NCI-H524 treated with DMSO at 0.1 percent for 48 hours (cell line): ENCODE measurements at regions not wholly inside any gene's neighbourhood (a gene's known extent, or its start where the extent isn't known, plus 50 kb on each side); places are given as distances from the start of the nearest gene placed in this dataset.
"Not testable (repeated sequence)": the region's sequence is repeated elsewhere in the genome, so short reads cannot be mapped to it uniquely, and the experiment has no call there.

Experiments used
- DNase-seq: peaks from one replicate; lab custom pipeline; 2025; lab: John Stamatoyannopoulos, UW

- DNase-seq = no peak
These were observed 1106.4 kb upstream of the INTU start for GRCh38 chr4:126526335-126526734.

- no peak for DNase-seq
These were observed 1102.8 kb upstream of the INTU start for GRCh38 chr4:126529997-126530396.

GRCh38 chr4:126530996-126531585, 1101.7 kb upstream of the INTU start:
- no peak for DNase-seq

- no peak for DNase-seq
These were observed 1100.2 kb upstream of the INTU start for GRCh38 chr4:126532527-126532926.

GRCh38 chr4:126533146-126533805, 1099.5 kb upstream of the INTU start:
- DNase-seq = no peak

GRCh38 chr4:126539771-126540170, 1093.0 kb upstream of the INTU start:
- no peak for DNase-seq

- no peak for DNase-seq
These were observed 1090.9 kb upstream of the INTU start for GRCh38 chr4:126541820-126542219.

GRCh38 chr4:126544276-126544675, 1088.5 kb upstream of the INTU start:
- no peak for DNase-seq

GRCh38 chr4:126546197-126546596, 1086.6 kb upstream of the INTU start:
- DNase-seq = not testable (repeated sequence)

- DNase-seq = no peak
These were observed 1085.4 kb upstream of the INTU start for GRCh38 chr4:126547352-126547751.

- DNase-seq = no peak
These were observed 1083.9 kb upstream of the INTU start for GRCh38 chr4:126548890-126549289.

- DNase-seq = no peak
These were observed 1080.4 kb upstream of the INTU start for GRCh38 chr4:126552321-126552720.

- DNase-seq = no peak
These were observed 1079.5 kb upstream of the INTU start for GRCh38 chr4:126553248-126553647.

- DNase-seq = peak; percentile 79
These were observed 1074.2 kb upstream of the INTU start for GRCh38 chr4:126558596-126558995.

- no peak for DNase-seq
These were observed 1072.8 kb upstream of the INTU start for GRCh38 chr4:126559961-126560360.

GRCh38 chr4:126560794-126561193, 1072.0 kb upstream of the INTU start:
- DNase-seq = no peak

GRCh38 chr4:126563389-126563788, 1069.4 kb upstream of the INTU start:
- no peak for DNase-seq

GRCh38 chr4:126564283-126564854, 1068.4 kb upstream of the INTU start:
- DNase-seq = no peak

GRCh38 chr4:126568652-126569570, 1063.8 kb upstream of the INTU start:
- no peak for DNase-seq

GRCh38 chr4:126572264-126572663, 1060.5 kb upstream of the INTU start:
- DNase-seq = no peak

GRCh38 chr4:126582737-126583136, 1050.0 kb upstream of the INTU start:
- DNase-seq = no peak

- no peak for DNase-seq
These were observed 1049.2 kb upstream of the INTU start for GRCh38 chr4:126583509-126583908.

GRCh38 chr4:126591583-126591982, 1041.2 kb upstream of the INTU start:
- no peak for DNase-seq
